OCI-M2 (cell line): ENCODE measurements at regions not wholly inside any gene's neighbourhood (a gene's known extent, or its start where the extent isn't known, plus 50 kb on each side); places are given as distances from the start of the nearest gene placed in this dataset.

ENCODE experiments used
- DNase-seq: peaks from one replicate; lab custom pipeline; 2025; ENCODE audit not compliant: unreplicated experiment; lab: John Stamatoyannopoulos, UW

- DNase-seq, result no peak
Measured at GRCh38 chr1:239778208-239778813, 313.4 kb upstream of the FMN2 start.

- no peak for DNase-seq
Measured at GRCh38 chr1:239779962-239780361, 311.7 kb upstream of the FMN2 start.

- no peak for DNase-seq
Measured at GRCh38 chr1:239784896-239785295, 306.8 kb upstream of the FMN2 start.

- DNase-seq, result no peak
Measured at GRCh38 chr1:239785576-239785975, 306.1 kb upstream of the FMN2 start.

GRCh38 chr1:239786464-239786863 lies 305.2 kb upstream of the FMN2 start:
- DNase-seq, result no peak

- no peak for DNase-seq
Measured at GRCh38 chr1:239792157-239792556, 299.5 kb upstream of the FMN2 start.

- DNase-seq, result no peak
Measured at GRCh38 chr1:239795304-239795703, 296.4 kb upstream of the FMN2 start.

- no peak for DNase-seq
Measured at GRCh38 chr1:239799617-239800016, 292.1 kb upstream of the FMN2 start.

- no peak for DNase-seq
Measured at GRCh38 chr1:239800861-239801260, 290.8 kb upstream of the FMN2 start.

GRCh38 chr1:239802275-239802674 lies 289.4 kb upstream of the FMN2 start:
- no peak for DNase-seq

- DNase-seq, result no peak
Measured at GRCh38 chr1:239803781-239804180, 287.9 kb upstream of the FMN2 start.

GRCh38 chr1:239804266-239804665 lies 287.4 kb upstream of the FMN2 start:
- DNase-seq, result no peak

- DNase-seq, result no peak
Measured at GRCh38 chr1:239805042-239805441, 286.6 kb upstream of the FMN2 start.

GRCh38 chr1:239805851-239806772 lies 285.6 kb upstream of the FMN2 start:
- DNase-seq, result no peak

- DNase-seq, result no peak
Measured at GRCh38 chr1:239806897-239807296, 284.8 kb upstream of the FMN2 start.

GRCh38 chr1:239807361-239807760 lies 284.3 kb upstream of the FMN2 start:
- DNase-seq, result no peak

- no peak for DNase-seq
Measured at GRCh38 chr1:239810061-239810481, 281.6 kb upstream of the FMN2 start.

GRCh38 chr1:239811211-239811885 lies 280.3 kb upstream of the FMN2 start:
- no peak for DNase-seq

- no peak for DNase-seq
Measured at GRCh38 chr1:239812580-239812979, 279.1 kb upstream of the FMN2 start.

- no peak for DNase-seq
Measured at GRCh38 chr1:239814306-239814881, 277.3 kb upstream of the FMN2 start.

- no peak for DNase-seq
Measured at GRCh38 chr1:239815074-239815473, 276.6 kb upstream of the FMN2 start.
